B cell (primary cell): ENCODE measurements at regions not wholly inside any gene's neighbourhood (a gene's known extent, or its start where the extent isn't known, plus 50 kb on each side); places are given as distances from the start of the nearest gene placed in this dataset.

ENCODE experiments used
- ATAC-seq: fragments of 200-7000 bp; cut with Tn5 transposase; one replicate; pipeline ENCODE4 v1.10.0; 2021; ENCODE audit warnings: low read depth, mild to moderate bottlenecking, moderate number of reproducible peaks, moderate library complexity
- CTCF ChIA-PET: fragments of 350-600 bp; sonication (Branson Sonifier 250); formaldehyde crosslinking; loops from one replicate; lab custom pipeline; 2021; ENCODE audit warnings: antibody characterized with exemption, inconsistent platforms; lab: Charles Lee
- POLR2A ChIA-PET: fragments of 350-600 bp; sonication (Branson Sonifier 250); formaldehyde crosslinking; loops from one replicate; lab custom pipeline; 2021; ENCODE audit warnings: antibody characterized with exemption; lab: Charles Lee
- DNase-seq: peaks from one replicate; pipeline ENCODE4 v3.0.0; 2013
- H2AFZ ChIP-seq: 2 replicates; pipeline ENCODE4 v1.6.1; 2012; ENCODE audit warnings: mild to moderate bottlenecking, low read depth, low read length; ENCODE audit not compliant: insufficient read depth, poor library complexity, severe bottlenecking
- H3K27ac ChIP-seq, 2 donors: 1 replicate in 1 of 2; 2 replicates in 1 of 2; pipeline ENCODE4 v1.5.1; 2012 to 2013; ENCODE audit warnings: low read length in 2 of 2, mild to moderate bottlenecking in 2 of 2, moderate library complexity in 1 of 2
- H3K27me3 ChIP-seq, 4 experiments: fragments of 200-600 bp in 1 of 4; sonication (generic) in 1 of 4; replicated peaks in 1 of 4; 1 replicate in 2 of 4; 2 replicates in 2 of 4; pipeline versions ENCODE4 v1.6.1 to v1.7.0; 2013 to 2016; ENCODE audit warnings: low read length in 3 of 4, mild to moderate bottlenecking in 2 of 4, mixed read lengths in 1 of 4, moderate library complexity in 1 of 4; ENCODE audit not compliant: insufficient read depth in 4 of 4, control insufficient read depth in 3 of 4; ENCODE audit errors: control extremely low read depth in 1 of 4
- H3K36me3 ChIP-seq, 2 experiments: replicated peaks in 1 of 2; 1 replicate in 1 of 2; 2 replicates in 1 of 2; pipeline versions ENCODE4 v1.6.1 to v1.7.1; 2013; ENCODE audit warnings: low read length in 1 of 2; ENCODE audit not compliant: insufficient read depth in 2 of 2, control insufficient read depth in 1 of 2; ENCODE audit errors: control extremely low read depth in 1 of 2, extremely low read depth in 1 of 2
- H3K4me1 ChIP-seq, 2 donors: fragments of 200-600 bp in 1 of 2; sonication (generic) in 1 of 2; 1 replicate in 1 of 2; 2 replicates in 1 of 2; pipeline versions ENCODE4 v1.5.1 to v1.6.1; 2013 to 2017; ENCODE audit warnings: low read length in 2 of 2; ENCODE audit not compliant: control insufficient read depth in 2 of 2, insufficient read depth in 2 of 2
- H3K4me2 ChIP-seq: replicated peaks from 2 replicates; pipeline ENCODE3; 2012; ENCODE audit warnings: mild to moderate bottlenecking, low read depth, low read length; ENCODE audit not compliant: poor library complexity, severe bottlenecking
- H3K4me3 ChIP-seq, 5 experiments: fragments of 200-600 bp in 1 of 5; sonication (generic) in 1 of 5; 1 replicate in 3 of 5; 2 replicates in 2 of 5; pipeline versions ENCODE4 v1.5.1 to v1.7.0; 2011 to 2016; ENCODE audit warnings: low read length in 4 of 5, mild to moderate bottlenecking in 4 of 5, low read depth in 2 of 5, control low read depth in 1 of 5, moderate library complexity in 1 of 5; ENCODE audit not compliant: insufficient read depth in 1 of 5; ENCODE audit errors: control extremely low read depth in 1 of 5, extremely low read depth in 1 of 5
- H3K79me2 ChIP-seq: fragments of 200-600 bp; sonication (generic); one replicate; pipeline ENCODE4 v1.6.0; 2016; ENCODE audit warnings: low read length; ENCODE audit not compliant: control insufficient read depth, insufficient read depth
- H3K9ac ChIP-seq: fragments of 200-600 bp; sonication (generic); 2 replicates; pipeline ENCODE4 v1.6.1; 2017; ENCODE audit warnings: mild to moderate bottlenecking, low read length, moderate library complexity
- H3K9me3 ChIP-seq, 3 donors: one replicate each; pipeline versions ENCODE4 v1.6.1 to v1.7.1; 2013; ENCODE audit warnings: low read length in 2 of 3; ENCODE audit not compliant: control insufficient read depth in 2 of 3, insufficient read depth in 1 of 3; ENCODE audit errors: control extremely low read depth in 1 of 3
- H4K20me1 ChIP-seq: 2 replicates; pipeline ENCODE4 v1.6.0; 2012; ENCODE audit warnings: mild to moderate bottlenecking, low read length; ENCODE audit not compliant: insufficient read depth, control insufficient read depth, poor library complexity, severe bottlenecking
- H3K27ac Mint-ChIP-seq: one replicate; pipeline ENCODE4 v1.8.0; 2021; ENCODE audit warnings: mixed read lengths
- H3K27me3 Mint-ChIP-seq: one replicate; pipeline ENCODE4 v1.8.0; 2021; ENCODE audit warnings: mixed read lengths
- H3K4me1 Mint-ChIP-seq: one replicate; pipeline ENCODE4 v1.8.0; 2021; ENCODE audit warnings: mixed read lengths
- H3K4me3 Mint-ChIP-seq: one replicate; pipeline ENCODE4 v1.8.0; 2021; ENCODE audit warnings: mixed read lengths
- H3K9me3 Mint-ChIP-seq: one replicate; pipeline ENCODE4 v1.8.0; 2022; ENCODE audit warnings: mixed read lengths; ENCODE audit not compliant: insufficient read depth
- CTCF ChIP-seq: fragments of 200-600 bp; IDR thresholded peaks from one replicate; pipeline ENCODE4 v1.8.0; 2022; ENCODE audit warnings: antibody characterized with exemption, mild to moderate bottlenecking
- EZH2 ChIP-seq: IDR thresholded peaks from 2 replicates; pipeline ENCODE4 v1.6.1; 2012; ENCODE audit warnings: borderline replicate concordance, low read depth, mild to moderate bottlenecking, moderate library complexity, low read length; ENCODE audit not compliant: insufficient read depth, poor library complexity, severe bottlenecking
- WGBS: methylation state at CpG from one replicate; pipeline ENCODE4 v1.1.5; 2013; ENCODE audit warnings: missing lambda C conversion rate; ENCODE audit not compliant: insufficient coverage; 5-methylcytosine and 5-hydroxymethylcytosine counted together
- intact Hi-C: fragments of 100-400 bp; cut with micrococcal nuclease; formaldehyde crosslinking; loops from one replicate; pipeline ENCODE4 v1.10.0; 2022

- no peak overlapping the region for H3K4me3 ChIP-seq
- ATAC-seq (no peak), DNase-seq (no peak)
- H3K9me3 Mint-ChIP-seq: no peaks in the 10 kb centered on the region
- H3K9ac ChIP-seq: no peak overlapping the region
- H3K27me3 Mint-ChIP-seq: no peaks in the 10 kb centered on the region
- H3K4me1 Mint-ChIP-seq: no peaks in the 10 kb centered on the region
- H3K27me3 ChIP-seq: no peaks in the 10 kb centered on the region
- no peak overlapping the region for H3K4me2 ChIP-seq
- no peaks in the 10 kb centered on the region for H4K20me1 ChIP-seq
- CTCF ChIA-PET: no interaction called here
- H3K4me3 Mint-ChIP-seq: no peak overlapping the region
- no CpG with 5 or more reads among the region's 1 CpG for WGBS
- intact Hi-C loops: no loop called here
- no peak overlapping the region for H2AFZ ChIP-seq
- no peaks in the 10 kb centered on the region for H3K79me2 ChIP-seq
- POLR2A ChIA-PET: no interaction called here
- H3K36me3 ChIP-seq: no peaks in the 10 kb centered on the region
- H3K27ac ChIP-seq: no peak overlapping the region
- no peaks in the 10 kb centered on the region for H3K9me3 ChIP-seq
- no peaks in the 10 kb centered on the region for H3K4me1 ChIP-seq
- H3K27ac Mint-ChIP-seq: no peak overlapping the region
- TF ChIP-seq EZH2: no peak
- TF ChIP-seq CTCF: no peak
Measured at GRCh38 chr7:52830801-52831200, 204.6 kb upstream of the POM121L12 start.

GRCh38 chr7:52826515-52827265, 208.7 kb upstream of the POM121L12 start:
- DNase-seq (no peak), ATAC-seq (no peak)
- H3K36me3 ChIP-seq: no peaks in the 10 kb centered on the region
- POLR2A ChIA-PET: no interaction called here
- intact Hi-C loops: no loop called here
- H3K27me3 ChIP-seq: no peaks in the 10 kb centered on the region
- H2AFZ ChIP-seq: no peak overlapping the region
- 90% methylated on average over 4 of the region's 6 CpGs for WGBS
- H3K4me1 Mint-ChIP-seq: no peaks in the 10 kb centered on the region
- no peak overlapping the region for H3K4me3 ChIP-seq
- H3K9me3 ChIP-seq: peaks cover 0 to 5% (median 0%) of the 10 kb centered on the region in 3 donors
- H3K4me2 ChIP-seq: no peak overlapping the region
- no peak overlapping the region for H3K9ac ChIP-seq
- no peak overlapping the region for H3K27ac Mint-ChIP-seq
- H4K20me1 ChIP-seq: no peaks in the 10 kb centered on the region
- H3K79me2 ChIP-seq: no peaks in the 10 kb centered on the region
- no peak overlapping the region for H3K27ac ChIP-seq
- TF ChIP-seq EZH2 (no peak), CTCF (no peak)
- H3K27me3 Mint-ChIP-seq: no peaks in the 10 kb centered on the region
- H3K9me3 Mint-ChIP-seq: peaks cover 7% of the 10 kb centered on the region
- H3K4me1 ChIP-seq: no peaks in the 10 kb centered on the region
- no peak overlapping the region for H3K4me3 Mint-ChIP-seq
- CTCF ChIA-PET: no interaction called here
